NCI-H2029 treated with DMSO at 0.1 percent for 48 hours (cell line): ENCODE measurements at regions not wholly inside any gene's neighbourhood (a gene's known extent, or its start where the extent isn't known, plus 50 kb on each side); places are given as distances from the start of the nearest gene placed in this dataset.

Source experiments
- DNase-seq: peaks from one replicate; lab custom pipeline; 2025; lab: John Stamatoyannopoulos, UW

- DNase-seq: no peak
These were observed 167.1 kb downstream of the DHX15 start for GRCh38 chr4:24417206-24417605.

GRCh38 chr4:24416293-24416692, 168.1 kb downstream of the DHX15 start:
- DNase-seq: no peak

GRCh38 chr4:24413311-24413784, 171.0 kb downstream of the DHX15 start:
- no peak for DNase-seq

- DNase-seq: no peak
These were observed 172.5 kb downstream of the DHX15 start for GRCh38 chr4:24411806-24412205.

- DNase-seq: no peak
These were observed 173.1 kb downstream of the DHX15 start for GRCh38 chr4:24411299-24411698.

- DNase-seq: no peak
These were observed 175.7 kb downstream of the DHX15 start for GRCh38 chr4:24408640-24409039.

- no peak for DNase-seq
These were observed 178.4 kb downstream of the DHX15 start for GRCh38 chr4:24405926-24406325.

- no peak for DNase-seq
These were observed 179.0 kb downstream of the DHX15 start for GRCh38 chr4:24405341-24405740.

GRCh38 chr4:24404281-24404680, 180.1 kb downstream of the DHX15 start:
- DNase-seq: no peak

GRCh38 chr4:24403265-24403664, 181.1 kb downstream of the DHX15 start:
- DNase-seq: no peak

- no peak for DNase-seq
These were observed 183.8 kb downstream of the DHX15 start for GRCh38 chr4:24400537-24400936.

- no peak for DNase-seq
These were observed 187.4 kb downstream of the DHX15 start for GRCh38 chr4:24396988-24397387.

GRCh38 chr4:24395937-24396336, 188.4 kb downstream of the DHX15 start:
- DNase-seq: no peak

- no peak for DNase-seq
These were observed 190.3 kb downstream of the DHX15 start for GRCh38 chr4:24394041-24394440.

- DNase-seq: no peak
These were observed 191.7 kb downstream of the DHX15 start for GRCh38 chr4:24392613-24393012.

GRCh38 chr4:24382381-24382780, 202.0 kb downstream of the DHX15 start:
- no peak for DNase-seq

- no peak for DNase-seq
These were observed 203.2 kb downstream of the DHX15 start for GRCh38 chr4:24380957-24381665.

GRCh38 chr4:24373704-24374103, 210.7 kb downstream of the DHX15 start:
- DNase-seq: no peak

- no peak for DNase-seq
These were observed 211.5 kb downstream of the DHX15 start for GRCh38 chr4:24372881-24373280.

- DNase-seq: no peak
These were observed 212.0 kb downstream of the DHX15 start for GRCh38 chr4:24372341-24372740.

GRCh38 chr4:24370421-24370820, 213.9 kb downstream of the DHX15 start:
- no peak for DNase-seq

GRCh38 chr4:24369507-24370029, 214.8 kb downstream of the DHX15 start:
- DNase-seq: no peak

- no peak for DNase-seq
These were observed 215.6 kb downstream of the DHX15 start for GRCh38 chr4:24368801-24369200.

GRCh38 chr4:24364852-24365251, 219.5 kb downstream of the DHX15 start:
- no peak for DNase-seq
